Heart right ventricle (tissue), 16 donors: ENCODE measurements at regions not wholly inside any gene's neighbourhood (a gene's known extent, or its start where the extent isn't known, plus 50 kb on each side); places are given as distances from the start of the nearest gene placed in this dataset.

Experiments
- ATAC-seq, 8 donors: fragments of 200-7000 bp; cut with Tn5 transposase; one replicate each; pipeline ENCODE4 v1.9.1; 2020; ENCODE audit warnings: mild to moderate bottlenecking in 8 of 8, moderate library complexity in 8 of 8, moderate number of reproducible peaks in 1 of 8
- DNase-seq, 2 donors: peaks; one replicate each; pipeline ENCODE4 v3.0.0-alpha.2; 2020
- H3K27ac ChIP-seq, 10 donors: fragments of 200-600 bp; sonication (generic) in 2 of 10; one replicate each; pipeline versions ENCODE4 v1.5.0 to v1.8.0; 2020 to 2022; ENCODE audit warnings: mild to moderate bottlenecking in 3 of 10
- H3K27me3 ChIP-seq, 7 donors: fragments of 200-600 bp; one replicate each; pipeline ENCODE4 v1.8.0; 2021 to 2022; ENCODE audit warnings: mild to moderate bottlenecking in 2 of 7
- H3K36me3 ChIP-seq, 9 donors: fragments of 200-600 bp; sonication (generic) in 1 of 9; one replicate each; pipeline versions ENCODE4 v1.5.0 to v1.8.0; 2020 to 2022; ENCODE audit warnings: mild to moderate bottlenecking in 2 of 9
- H3K4me1 ChIP-seq, 9 donors: fragments of 200-600 bp; sonication (generic) in 1 of 9; one replicate each; pipeline versions ENCODE4 v1.5.0 to v1.8.0; 2020 to 2022; ENCODE audit warnings: mild to moderate bottlenecking in 4 of 9
- H3K4me3 ChIP-seq, 10 donors: fragments of 200-600 bp; sonication (generic) in 2 of 10; one replicate each; pipeline versions ENCODE4 v1.5.0 to v1.8.0; 2020 to 2022; ENCODE audit warnings: mild to moderate bottlenecking in 7 of 10, moderate library complexity in 2 of 10
- H3K9me3 ChIP-seq, 11 donors: fragments of 200-600 bp in 10 of 11; sonication (generic) in 2 of 11; one replicate each; pipeline versions ENCODE4 v1.5.0 to v1.8.0; 2013 to 2022; ENCODE audit warnings: mild to moderate bottlenecking in 2 of 11, control low read depth in 1 of 11, moderate library complexity in 1 of 11
- WGBS, 2 donors: extraction: QIAGEN DNeasy Blood & Tissue Kit; methylation state at CpG; one replicate each; pipeline ENCODE4 v1.1.7; 2013; ENCODE audit warnings: inconsistent platforms in 1 of 2; 5-methylcytosine and 5-hydroxymethylcytosine counted together
- intact Hi-C, 10 donors: fragments of 100-400 bp; cut with DNase I; formaldehyde crosslinking; loops; one replicate each; pipeline versions ENCODE4 v1.11.1 to v1.14.2; 2022
- TF ChIP-seq, protein P1 (sequence below), 9 donors: fragments of 200-600 bp; sonication (generic) in 2 of 9; IDR thresholded peaks; one replicate each; pipeline versions ENCODE4 v1.5.0 to v1.8.0; 2021 to 2022; ENCODE audit warnings: antibody characterized with exemption in 9 of 9, mild to moderate bottlenecking in 5 of 9, moderate library complexity in 1 of 9
- donor health status: Arrhythmogenic right ventricular cardiomyopathy.
- donor health status: ischemic (EF 13 %, LVEDD 7.1; RV severe dilation, severe dysfunction).
- donor health status: healthy with polysubstance abuse.
- donor health status: DM: no; HTN: yes; CAD: no.
- donor health status: DM: no; HTN: no; CAD: no.
- donor health status: ischemic (EF 25% LVEDD 6.9; RV normal size, moderate dysfunction).
- donor health status: ischemic (EF 25% LVEDD 5.7; RV mildly dilated, moderate dysfunction).
- donor health status: healthy.
- donor health status: DM: yes; HTN: yes; CAD: no.
- donor health status: Ischemic cardiomyopathy.
- donor health status: ischemic (EF 35%, LVEDD 5.7; RV mildly dilated, moderate dysfunction).
- donor health status: nonischemic (EF 11% LVEDD 7.7; RV severe dilation, severe dysfunction).
- donor health status: DM: yes; HTN: yes; CAD: no.
- donor health status: PGD.
- donor health status: ischemic (EF 29% LVEDD 5.4; RV normal size, mild dysfunction).
- donor health status: nonischemic (EF 23%, LVEDD 6.1; RV moderate dilation, normal function).

DNA sequence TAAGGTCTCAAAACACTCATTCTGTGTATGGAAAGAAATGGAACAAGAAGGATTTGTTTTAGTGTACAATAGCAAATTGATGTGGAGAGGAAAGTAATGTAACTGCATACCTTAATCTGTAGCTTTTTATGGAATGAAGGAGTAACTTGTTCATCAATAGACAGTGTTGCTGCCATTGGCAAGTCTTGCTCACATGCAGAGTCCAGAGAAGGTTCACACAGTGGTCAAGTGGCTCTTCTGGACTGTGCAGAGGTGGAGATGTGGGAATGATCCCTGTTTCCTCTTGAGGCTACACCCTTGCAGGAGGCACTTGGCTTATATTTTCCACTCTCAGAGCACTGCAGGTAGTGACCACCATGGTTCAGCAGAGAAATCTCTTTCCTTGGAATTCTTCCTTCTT, 132.9 kb upstream of the ANKH start:
- DNase-seq (no peak), ATAC-seq (peak in 1 of 8 donors; percentile 16)
- Histone ChIP-seq H3K9me3 (no peaks in the 10 kb centered on the region), H3K27me3 (no peaks in the 10 kb centered on the region), H3K4me3 (no peak overlapping the region), H3K27ac (no peak overlapping the region), H3K4me1 (peaks cover 6 to 59% (median 47%) of the 10 kb centered on the region in 9 donors), H3K36me3 (no peaks in the 10 kb centered on the region)
- intact Hi-C loops = loop anchor here in 9 of 10 donors (2.0 to 10.0 kb wide), 10 partner anchors 47 to 320 kb away; partner anchors contain the start of gene ANKH (in 3 of the 9)
- TF ChIP-seq, protein P1, sequence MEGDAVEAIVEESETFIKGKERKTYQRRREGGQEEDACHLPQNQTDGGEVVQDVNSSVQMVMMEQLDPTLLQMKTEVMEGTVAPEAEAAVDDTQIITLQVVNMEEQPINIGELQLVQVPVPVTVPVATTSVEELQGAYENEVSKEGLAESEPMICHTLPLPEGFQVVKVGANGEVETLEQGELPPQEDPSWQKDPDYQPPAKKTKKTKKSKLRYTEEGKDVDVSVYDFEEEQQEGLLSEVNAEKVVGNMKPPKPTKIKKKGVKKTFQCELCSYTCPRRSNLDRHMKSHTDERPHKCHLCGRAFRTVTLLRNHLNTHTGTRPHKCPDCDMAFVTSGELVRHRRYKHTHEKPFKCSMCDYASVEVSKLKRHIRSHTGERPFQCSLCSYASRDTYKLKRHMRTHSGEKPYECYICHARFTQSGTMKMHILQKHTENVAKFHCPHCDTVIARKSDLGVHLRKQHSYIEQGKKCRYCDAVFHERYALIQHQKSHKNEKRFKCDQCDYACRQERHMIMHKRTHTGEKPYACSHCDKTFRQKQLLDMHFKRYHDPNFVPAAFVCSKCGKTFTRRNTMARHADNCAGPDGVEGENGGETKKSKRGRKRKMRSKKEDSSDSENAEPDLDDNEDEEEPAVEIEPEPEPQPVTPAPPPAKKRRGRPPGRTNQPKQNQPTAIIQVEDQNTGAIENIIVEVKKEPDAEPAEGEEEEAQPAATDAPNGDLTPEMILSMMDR (IDR thresholded peaks at IDR 0.05) = no peak

DNA sequence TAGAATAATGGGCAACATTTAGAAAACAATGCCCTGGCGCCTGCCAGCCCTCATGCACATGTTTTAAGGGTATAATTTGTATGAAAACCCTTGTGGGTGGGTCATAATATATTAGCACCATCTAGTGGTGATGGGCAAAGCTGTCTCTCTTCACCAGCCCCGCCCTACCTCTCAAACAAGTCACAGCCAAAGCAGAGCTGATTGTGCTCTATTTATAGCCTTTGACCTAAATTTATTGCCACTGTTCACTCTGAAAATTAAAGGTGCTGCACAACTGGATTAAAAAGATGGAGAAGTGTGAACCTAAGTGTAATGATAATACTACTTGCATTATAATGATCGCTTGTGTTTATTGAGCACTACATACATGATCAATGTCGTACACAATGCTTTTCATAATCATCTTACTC, 131.9 kb upstream of the ANKH start:
- Histone ChIP-seq H3K4me1 (peaks cover 4 to 52% (median 37%) of the 10 kb centered on the region in 9 donors), H3K27me3 (no peaks in the 10 kb centered on the region), H3K27ac (no peak overlapping the region), H3K36me3 (no peaks in the 10 kb centered on the region), H3K9me3 (peaks cover 0 to 3% (median 0%) of the 10 kb centered on the region in 11 donors), H3K4me3 (no peak overlapping the region)
- DNase-seq (peak; percentile 27 to 75), ATAC-seq (peak; percentile 82 to 93 (median 88))
- WGBS, 2 donors = 40 to 44% methylated on average over 4 of the region's 4 CpGs
- TF ChIP-seq, protein P1 (IDR thresholded peaks at IDR 0.05) = peak; percentile 62 to 94 (median 83)
- intact Hi-C loops = loop anchor here in 9 of 10 donors (1.0 to 10.0 kb wide), 13 partner anchors 46 to 319 kb away; partner anchors contain the start of gene ANKH (in 2 of the 9)

DNA sequence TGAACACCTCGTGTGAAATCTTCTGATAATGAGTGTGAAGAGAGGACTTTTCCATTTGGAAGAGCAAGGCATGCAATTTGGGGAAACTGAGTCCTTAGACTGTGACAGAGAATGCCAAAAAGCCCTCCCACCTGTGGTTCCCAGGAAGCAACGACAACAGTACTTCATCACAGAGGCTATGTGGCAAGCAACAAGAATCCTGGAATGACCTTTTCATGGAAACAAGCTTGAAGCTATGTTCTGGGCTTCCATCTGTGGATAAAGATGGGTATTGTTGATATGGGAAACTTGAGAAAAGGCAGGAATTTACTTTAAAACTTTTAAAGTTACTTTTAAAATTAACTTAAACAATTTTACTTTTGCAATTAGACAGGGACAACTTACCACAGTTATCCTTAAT, 131.2 kb upstream of the ANKH start:
- intact Hi-C loops = loop anchor here in 9 of 10 donors (1.0 to 10.0 kb wide), 14 partner anchors 45 to 318 kb away; partner anchors contain the start of gene ANKH (in 3 of the 9)
- no peaks in the 10 kb centered on the region for H3K36me3 ChIP-seq
- DNase-seq (no peak), ATAC-seq (no peak)
- peaks cover 0 to 10% (median 0%) of the 10 kb centered on the region in 11 donors for H3K9me3 ChIP-seq
- TF ChIP-seq, protein P1 (IDR thresholded peaks at IDR 0.05) = no peak
- peaks cover 0 to 48% (median 30%) of the 10 kb centered on the region in 9 donors for H3K4me1 ChIP-seq
- WGBS, 2 donors = 26 to 42% methylated on average over 2 of the region's 2 CpGs
- no peak overlapping the region for H3K27ac ChIP-seq
- H3K27me3 ChIP-seq = no peaks in the 10 kb centered on the region
- H3K4me3 ChIP-seq = no peak overlapping the region

DNA sequence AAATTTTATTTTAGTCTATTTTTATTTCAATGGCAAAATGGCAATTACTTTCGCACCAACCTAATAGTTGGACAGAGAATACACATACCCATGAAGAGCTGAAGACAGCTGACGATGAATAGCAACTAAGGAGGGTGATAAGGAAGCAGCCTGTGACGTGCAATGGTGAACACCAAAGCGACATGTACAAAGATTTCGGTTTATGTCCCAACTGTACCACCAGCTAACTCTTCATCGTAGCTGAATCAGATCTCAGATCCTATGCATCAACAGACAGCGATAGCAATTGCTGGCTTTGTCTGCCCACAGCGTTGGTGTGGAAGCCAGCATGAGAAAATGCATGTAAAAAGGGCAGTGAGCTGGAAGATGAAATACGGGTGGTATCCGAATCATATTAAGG, 130.6 kb upstream of the ANKH start:
- peaks cover 0 to 10% (median 0%) of the 10 kb centered on the region in 11 donors for H3K9me3 ChIP-seq
- no peak overlapping the region for H3K27ac ChIP-seq
- 79 to 87% methylated on average over 10 of the region's 10 CpGs for WGBS, 2 donors
- ATAC-seq (no peak), DNase-seq (no peak)
- peaks cover 0 to 48% (median 26%) of the 10 kb centered on the region in 9 donors for H3K4me1 ChIP-seq
- intact Hi-C loops = loop anchor here in 9 of 10 donors (1.0 to 10.0 kb wide), 12 partner anchors 45 to 317 kb away; partner anchors contain the start of gene ANKH (in 3 of the 9)
- H3K27me3 ChIP-seq = no peaks in the 10 kb centered on the region
- no peaks in the 10 kb centered on the region for H3K36me3 ChIP-seq
- TF ChIP-seq, protein P1 (IDR thresholded peaks at IDR 0.05) = no peak
- H3K4me3 ChIP-seq = no peak overlapping the region
